AG09319 (cell line): ENCODE measurements at regions not wholly inside any gene's neighbourhood (a gene's known extent, or its start where the extent isn't known, plus 50 kb on each side); places are given as distances from the start of the nearest gene placed in this dataset.

ENCODE experiments used
- DNase-seq: peaks from one replicate; pipeline ENCODE4 v3.0.0-alpha.2; 2010; ENCODE audit warnings: low read depth; ENCODE audit errors: extremely low read depth
- TF ChIP-seq, protein P1 (sequence below): IDR thresholded peaks from 2 replicates; pipeline ENCODE4 v1.5.1; 2011; ENCODE audit warnings: low read depth, mild to moderate bottlenecking, inconsistent platforms, low read length, moderate library complexity

DNA sequence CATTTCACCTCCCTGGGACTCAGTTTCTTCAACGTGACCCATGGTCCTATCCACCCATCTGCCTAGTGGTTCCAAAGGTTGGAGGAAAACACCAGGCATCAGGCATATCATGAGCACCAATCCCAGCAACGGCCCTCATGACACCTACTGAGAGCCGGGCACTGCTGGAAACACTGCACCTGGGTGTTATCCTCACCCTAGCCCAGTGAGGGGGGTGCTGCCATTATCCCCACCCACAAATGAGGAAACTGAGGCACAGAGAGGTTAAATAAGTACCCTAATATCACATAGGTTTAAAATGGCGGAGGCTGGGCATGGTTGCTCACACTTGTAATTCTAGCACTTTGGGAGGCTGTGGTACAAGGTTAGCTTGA lies 206.9 kb downstream of the MATN1 start:
- TF ChIP-seq, protein P1, sequence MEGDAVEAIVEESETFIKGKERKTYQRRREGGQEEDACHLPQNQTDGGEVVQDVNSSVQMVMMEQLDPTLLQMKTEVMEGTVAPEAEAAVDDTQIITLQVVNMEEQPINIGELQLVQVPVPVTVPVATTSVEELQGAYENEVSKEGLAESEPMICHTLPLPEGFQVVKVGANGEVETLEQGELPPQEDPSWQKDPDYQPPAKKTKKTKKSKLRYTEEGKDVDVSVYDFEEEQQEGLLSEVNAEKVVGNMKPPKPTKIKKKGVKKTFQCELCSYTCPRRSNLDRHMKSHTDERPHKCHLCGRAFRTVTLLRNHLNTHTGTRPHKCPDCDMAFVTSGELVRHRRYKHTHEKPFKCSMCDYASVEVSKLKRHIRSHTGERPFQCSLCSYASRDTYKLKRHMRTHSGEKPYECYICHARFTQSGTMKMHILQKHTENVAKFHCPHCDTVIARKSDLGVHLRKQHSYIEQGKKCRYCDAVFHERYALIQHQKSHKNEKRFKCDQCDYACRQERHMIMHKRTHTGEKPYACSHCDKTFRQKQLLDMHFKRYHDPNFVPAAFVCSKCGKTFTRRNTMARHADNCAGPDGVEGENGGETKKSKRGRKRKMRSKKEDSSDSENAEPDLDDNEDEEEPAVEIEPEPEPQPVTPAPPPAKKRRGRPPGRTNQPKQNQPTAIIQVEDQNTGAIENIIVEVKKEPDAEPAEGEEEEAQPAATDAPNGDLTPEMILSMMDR = no peak
- DNase-seq = no peak

DNA sequence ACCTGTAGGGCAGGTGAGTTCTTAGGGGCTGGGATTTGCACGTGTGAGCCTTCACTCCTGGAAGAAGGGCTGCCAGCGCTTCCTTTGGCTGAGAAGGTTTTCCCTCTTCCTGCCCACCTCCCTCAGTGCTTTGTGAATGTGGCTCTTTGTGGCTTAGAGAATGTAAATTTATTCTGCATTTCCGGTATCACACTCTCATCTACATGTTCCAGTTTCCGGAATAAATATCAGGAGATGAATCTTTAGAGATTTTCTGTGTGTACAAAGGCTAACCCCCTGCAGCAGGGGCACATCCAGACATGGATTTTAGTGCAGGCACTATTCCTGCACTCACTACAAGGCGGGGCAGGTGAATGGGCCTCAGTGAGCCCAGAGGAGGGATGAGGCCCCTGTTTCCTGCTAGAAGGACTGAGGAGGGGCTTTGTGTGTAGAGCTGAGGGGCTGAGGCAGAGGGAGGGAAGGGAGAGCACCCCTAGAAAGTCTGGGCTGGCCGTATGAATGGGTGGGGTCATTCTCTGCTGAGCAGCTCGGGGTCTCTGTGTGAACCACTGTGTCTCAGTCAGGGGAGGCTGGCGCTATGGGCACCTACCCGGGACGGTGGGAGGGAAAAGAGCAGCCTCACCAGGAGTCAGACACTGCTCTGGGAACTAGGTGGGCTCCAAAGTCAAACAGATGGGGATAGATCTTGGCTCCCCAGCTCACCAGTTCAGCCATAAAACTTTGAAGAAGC lies 207.5 kb downstream of the MATN1 start:
- DNase-seq = no peak
- TF ChIP-seq, protein P1 = no peak

DNA sequence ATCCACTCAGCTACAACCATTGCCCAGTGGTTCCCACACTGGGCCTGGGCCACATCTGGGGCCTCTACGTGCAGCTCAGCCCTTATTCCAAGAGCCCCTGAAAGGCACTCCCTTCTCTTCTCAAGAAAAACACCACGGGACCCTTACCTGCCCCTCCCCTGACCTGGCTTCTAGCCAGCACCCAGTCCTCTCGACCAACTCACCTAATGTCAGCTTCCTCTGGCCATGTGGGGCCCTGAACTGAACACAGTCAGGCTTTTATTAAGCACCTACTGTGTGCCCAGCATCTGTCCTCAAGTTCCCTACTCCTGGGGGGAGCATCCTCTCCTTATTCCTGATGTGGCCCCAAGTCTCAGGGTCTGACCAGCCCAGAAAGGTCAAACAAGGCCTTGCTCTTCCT lies 208.4 kb downstream of the MATN1 start:
- no peak for DNase-seq
- TF ChIP-seq, protein P1 = no peak

DNA sequence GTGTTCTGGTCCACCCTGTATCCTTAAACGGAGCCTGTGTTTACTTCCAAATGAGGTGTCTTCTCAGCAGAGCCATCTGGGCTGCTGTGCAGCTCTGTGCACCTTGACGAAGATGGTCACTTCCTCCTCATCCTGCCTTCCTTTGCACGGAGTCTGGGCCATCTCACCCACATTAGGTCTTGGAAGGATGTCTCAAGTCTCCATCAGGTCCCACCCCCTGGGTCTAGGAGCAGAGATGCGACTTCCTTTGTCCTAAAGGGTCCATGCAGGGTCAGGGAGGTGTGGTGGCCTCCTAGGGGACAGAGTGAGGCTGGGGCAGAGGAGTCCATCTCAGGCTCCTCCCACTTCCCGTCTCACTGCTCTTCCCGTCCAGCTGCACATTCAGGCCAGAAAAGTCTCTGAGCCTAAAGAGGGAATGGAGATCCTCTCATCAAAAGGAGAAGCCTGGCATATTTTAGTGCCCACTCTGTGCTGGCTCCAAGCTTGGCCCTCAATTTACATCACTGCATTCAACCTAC lies 209.2 kb downstream of the MATN1 start:
- DNase-seq = no peak
- TF ChIP-seq, protein P1 = no peak

DNA sequence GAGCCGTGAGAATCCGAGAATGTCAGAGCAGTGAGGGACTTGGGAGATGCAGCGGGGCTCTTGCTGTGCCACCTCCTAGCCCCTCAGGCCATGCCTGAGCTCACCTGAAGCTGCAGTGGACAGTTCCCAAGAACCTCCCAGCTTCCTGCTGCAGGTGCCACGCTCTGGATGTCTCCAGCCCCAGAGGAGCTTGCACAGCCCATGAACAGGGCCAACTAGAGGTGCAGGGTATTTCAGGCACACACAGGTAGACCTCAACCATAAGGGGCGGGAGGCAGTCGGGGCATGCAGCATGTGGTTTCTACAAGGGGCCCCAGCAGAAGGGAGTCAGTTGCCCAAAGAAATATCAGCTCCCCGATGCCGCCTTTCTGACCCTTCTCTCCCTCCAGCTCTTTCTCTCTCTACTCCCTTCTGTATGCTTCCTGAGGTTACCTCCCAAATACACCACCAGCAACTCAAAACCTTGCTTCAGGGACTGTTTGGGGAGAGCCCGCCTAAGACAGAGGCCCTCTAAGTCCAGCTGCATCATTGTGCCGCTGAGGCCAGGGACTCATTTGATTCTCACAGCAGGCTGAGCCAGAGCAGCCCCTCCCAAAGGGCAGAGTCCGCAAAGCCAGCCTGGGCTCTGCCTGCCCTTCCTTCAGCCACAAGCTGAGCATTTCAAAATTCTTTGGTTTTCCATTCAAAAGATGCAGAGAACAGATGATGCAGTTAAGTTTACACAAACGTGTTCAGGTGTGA lies 209.8 kb downstream of the MATN1 start:
- DNase-seq = no peak
- TF ChIP-seq, protein P1 = no peak

DNA sequence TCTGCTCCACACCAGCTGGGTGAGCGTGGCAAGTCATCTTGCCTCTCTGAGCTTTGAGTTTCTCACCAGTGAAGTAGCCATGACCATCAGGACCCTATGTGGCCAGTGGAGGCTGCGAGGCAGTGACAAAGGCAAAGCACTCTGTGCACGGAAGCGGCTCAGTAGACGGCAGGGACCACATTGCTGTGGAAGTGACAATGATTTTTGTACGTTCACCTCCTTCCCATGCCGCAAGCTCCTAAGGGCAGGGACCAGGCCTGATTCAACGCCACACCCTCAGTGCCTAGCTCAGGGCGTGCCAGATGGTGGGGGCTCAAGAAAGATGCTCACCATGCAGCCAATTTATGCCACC lies 210.5 kb downstream of the MATN1 start:
- DNase-seq = no peak
- TF ChIP-seq, protein P1 = no peak
